Upper lobe of left lung (tissue), 6 donors: ENCODE measurements at regions not wholly inside any gene's neighbourhood (a gene's known extent, or its start where the extent isn't known, plus 50 kb on each side); places are given as distances from the start of the nearest gene placed in this dataset.

Source experiments
- ATAC-seq, 2 donors: fragments of 200-7000 bp; cut with Tn5 transposase; one replicate each; pipeline ENCODE4 v1.9.1; 2022; ENCODE audit warnings: mild to moderate bottlenecking in 2 of 2, moderate library complexity in 2 of 2; ENCODE audit not compliant: low FRiP score in 2 of 2
- DNase-seq, 2 donors: peaks; one replicate each; pipeline ENCODE4 v3.0.0-alpha.2; 2019 to 2020
- H3K27ac ChIP-seq, 4 donors: fragments of 200-600 bp; sonication (generic); one replicate each; pipeline ENCODE4 v1.5.1; 2016 to 2019
- H3K27me3 ChIP-seq, 4 donors: fragments of 200-600 bp; sonication (generic); one replicate each; pipeline ENCODE4 v1.5.1; 2017 to 2019
- H3K36me3 ChIP-seq, 4 donors: fragments of 200-600 bp; sonication (generic); one replicate each; pipeline ENCODE4 v1.5.1; 2016 to 2019
- H3K4me1 ChIP-seq, 4 donors: fragments of 200-600 bp; sonication (generic); one replicate each; pipeline ENCODE4 v1.5.1; 2018 to 2019
- H3K4me3 ChIP-seq, 4 donors: fragments of 200-600 bp; sonication (generic); one replicate each; pipeline ENCODE4 v1.5.1; 2017 to 2019; ENCODE audit warnings: mild to moderate bottlenecking in 2 of 4, moderate library complexity in 1 of 4
- H3K9me3 ChIP-seq, 4 donors: fragments of 200-600 bp; sonication (generic); one replicate each; pipeline ENCODE4 v1.5.1; 2018 to 2019
- CTCF ChIP-seq, 6 experiments: fragments of 450-650 bp in 4 of 6; fragments of 200-600 bp in 2 of 6; sonication (generic) in 2 of 6; IDR thresholded peaks; one replicate each; pipeline ENCODE4 v1.5.1; 2016 to 2019; ENCODE audit warnings: antibody characterized with exemption in 6 of 6
- EP300 ChIP-seq, 4 donors: sonication (generic); formaldehyde crosslinking; IDR thresholded peaks; one replicate each; pipeline ENCODE4 v1.5.1; 2017; ENCODE audit warnings: antibody characterized with exemption in 4 of 4, control low read depth in 2 of 4
- POLR2A ChIP-seq, 4 donors: fragments of 450-650 bp; IDR thresholded peaks; one replicate each; pipeline ENCODE4 v1.5.1; 2016 to 2017; ENCODE audit warnings: antibody characterized with exemption in 4 of 4, mild to moderate bottlenecking in 2 of 4
- POLR2AphosphoS5 ChIP-seq, 2 donors: sonication (generic); formaldehyde crosslinking; IDR thresholded peaks; one replicate each; pipeline ENCODE4 v1.5.1; 2017; ENCODE audit warnings: antibody characterized with exemption in 2 of 2
- WGBS, 2 donors: methylation state at CpG; one replicate each; pipeline ENCODE4 v1.1.5; 2017 to 2018; 5-methylcytosine and 5-hydroxymethylcytosine counted together
- donor health status: DM: no; HTN: no; CAD: no; lungs with moderate emphysema.
- donor health status: DM: no; HTN: yes; CAD: no; lungs with severe emphysema.

GRCh38 chr2:144690771-144691170 is 170.9 kb upstream of the ZEB2 start:
- Histone ChIP-seq H3K4me1 (peaks cover 0 to 8% (median 2%) of the 10 kb centered on the region in 4 donors), H3K27ac (no peak overlapping the region), H3K9me3 (no peaks in the 10 kb centered on the region), H3K36me3 (no peaks in the 10 kb centered on the region), H3K4me3 (no peak overlapping the region), H3K27me3 (no peaks in the 10 kb centered on the region)
- WGBS, 2 donors: 83 to 85% methylated on average over 2 of the region's 2 CpGs
- no peak for DNase-seq
- no peak for ATAC-seq
- no peak for TF ChIP-seq EP300 (IDR thresholded peaks at IDR 0.05)
- TF ChIP-seq POLR2A (IDR thresholded peaks at IDR 0.05): no peak
- no peak for TF ChIP-seq POLR2AphosphoS5 (IDR thresholded peaks at IDR 0.05)
- no peak for TF ChIP-seq CTCF (IDR thresholded peaks at IDR 0.05)

GRCh38 chr2:144686518-144687215 is 166.7 kb upstream of the ZEB2 start:
- Histone ChIP-seq H3K27ac (peak overlapping the region; percentile 31 to 69 (median 54)), H3K4me3 (no peak overlapping the region), H3K4me1 (peaks cover 0 to 11% (median 2%) of the 10 kb centered on the region in 4 donors), H3K9me3 (no peaks in the 10 kb centered on the region), H3K27me3 (no peaks in the 10 kb centered on the region), H3K36me3 (no peaks in the 10 kb centered on the region)
- WGBS, 2 donors: 47 to 56% methylated on average over 2 of the region's 2 CpGs
- ATAC-seq (peak in 1 of 2 donors; percentile 67), DNase-seq (no peak)
- TF ChIP-seq POLR2AphosphoS5 (IDR thresholded peaks at IDR 0.05): no peak
- peak in 1 of 4 donors; percentile 25 for TF ChIP-seq POLR2A (IDR thresholded peaks at IDR 0.05)
- TF ChIP-seq CTCF (IDR thresholded peaks at IDR 0.05): no peak
- TF ChIP-seq EP300 (IDR thresholded peaks at IDR 0.05): no peak

DNA sequence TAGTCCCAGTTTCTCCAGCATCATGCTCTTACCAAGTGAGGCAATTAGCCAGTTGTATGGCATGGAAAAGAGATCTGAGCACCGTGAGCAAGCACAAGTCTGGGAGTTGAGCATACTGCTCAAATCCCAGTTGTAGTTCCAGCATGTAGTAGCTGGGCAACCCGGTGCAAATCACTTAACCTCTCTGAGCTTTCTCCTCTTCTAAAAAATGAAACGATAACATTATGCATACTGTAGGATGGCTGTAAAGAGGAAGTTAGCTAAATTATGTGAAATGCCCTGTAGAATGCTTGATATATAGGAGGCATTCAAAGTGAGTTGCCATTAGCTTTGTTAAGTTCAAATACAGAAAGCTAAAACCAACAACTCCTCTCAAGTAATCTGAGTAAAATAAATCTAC is 164.0 kb upstream of the ZEB2 start:
- TF ChIP-seq POLR2AphosphoS5 (IDR thresholded peaks at IDR 0.05) (no peak), CTCF (IDR thresholded peaks at IDR 0.05) (no peak)
- Histone ChIP-seq H3K27me3 (no peaks in the 10 kb centered on the region), H3K36me3 (no peaks in the 10 kb centered on the region), H3K9me3 (no peaks in the 10 kb centered on the region), H3K27ac (no peak overlapping the region), H3K4me3 (no peak overlapping the region), H3K4me1 (peaks cover 0 to 11% (median 2%) of the 10 kb centered on the region in 4 donors)
- ATAC-seq (no peak), DNase-seq (no peak)
- 78 to 82% methylated on average over 3 of the region's 3 CpGs for WGBS, 2 donors

- Histone ChIP-seq H3K36me3 (no peaks in the 10 kb centered on the region), H3K27ac (no peak overlapping the region), H3K4me1 (peaks cover 0 to 11% (median 2%) of the 10 kb centered on the region in 4 donors), H3K4me3 (no peak overlapping the region), H3K9me3 (no peaks in the 10 kb centered on the region), H3K27me3 (no peaks in the 10 kb centered on the region)
- TF ChIP-seq POLR2AphosphoS5 (IDR thresholded peaks at IDR 0.05) (no peak), CTCF (IDR thresholded peaks at IDR 0.05) (no peak), EP300 (IDR thresholded peaks at IDR 0.05) (no peak), POLR2A (IDR thresholded peaks at IDR 0.05) (no peak)
- DNase-seq: no peak
- ATAC-seq: peak in 1 of 2 donors; percentile 39
- WGBS, 2 donors: 57 to 70% methylated on average over 6 of the region's 6 CpGs
Observed at GRCh38 chr2:144683107-144683753, 163.3 kb upstream of the ZEB2 start.
